ENCODE measurements at regions not wholly inside any gene's neighbourhood (a gene's known extent, or its start where the extent isn't known, plus 50 kb on each side); places are given as distances from the start of the nearest gene placed in this dataset.

DNA sequence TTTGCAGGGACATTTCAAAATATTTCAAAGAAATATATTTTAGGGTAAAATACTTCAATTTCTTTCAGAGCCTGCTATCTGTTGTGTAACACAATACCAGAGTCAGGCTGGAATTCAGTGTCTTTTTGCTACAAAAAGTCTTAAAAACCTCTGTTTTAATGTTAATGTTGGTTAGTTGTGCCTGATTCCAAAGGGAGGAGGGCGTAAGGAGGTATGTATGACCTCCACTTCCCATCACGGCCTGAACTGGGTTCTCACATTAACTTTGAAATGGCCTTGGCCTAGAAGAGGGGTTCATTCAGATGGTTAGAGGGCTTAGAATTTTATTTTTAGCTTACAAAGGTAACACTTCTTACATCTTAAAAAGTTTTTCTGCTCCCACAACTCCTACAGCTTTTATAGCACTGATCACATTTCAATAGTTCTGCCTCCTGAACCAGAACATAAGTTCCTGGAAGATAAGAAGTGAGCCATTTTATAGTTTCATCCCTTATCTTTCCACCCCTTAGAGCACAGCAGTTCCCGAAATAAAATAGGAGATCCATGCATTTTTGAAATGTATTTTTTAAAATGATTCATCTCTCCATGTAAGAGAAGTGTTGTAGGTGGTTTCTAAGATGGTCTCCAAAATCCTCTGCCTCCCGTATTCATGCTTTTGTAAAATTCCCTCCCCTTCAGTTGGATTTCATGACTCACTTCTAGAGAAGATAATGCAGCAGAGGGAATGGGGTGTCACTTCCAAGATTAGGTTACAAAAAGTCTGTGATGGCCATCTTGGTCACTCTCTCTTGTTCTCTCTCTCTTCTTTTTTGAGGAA lies 543.1 kb upstream of the NECTIN3 start:
- Histone ChIP-seq H3K36me3 (ENCODE audit: insufficient read depth, low read length) (no peaks in the 10 kb centered on the region), H3K4me3 (ENCODE audit: low read depth, low read length, poor library complexity, severe bottlenecking) (no peak overlapping the region), H3K27ac (ENCODE audit: low read depth, low read length, poor library complexity, severe bottlenecking) (no peak overlapping the region), H3K4me1 (ENCODE audit: insufficient read depth, low read length, poor library complexity, severe bottlenecking) (no peaks in the 10 kb centered on the region), H4K20me1 (ENCODE audit: insufficient read depth, low read length) (no peaks in the 10 kb centered on the region), H3K9me2 (ENCODE audit: insufficient read depth, low read length) (no peaks in the 10 kb centered on the region), H3K79me2 (ENCODE audit: insufficient read depth, low read depth, low read length) (no peaks in the 10 kb centered on the region), H2AFZ (ENCODE audit: low read length) (no peak overlapping the region), H3K4me2 (ENCODE audit: low read length) (no peak overlapping the region), H3K9me3 (ENCODE audit: low read length) (no peaks in the 10 kb centered on the region)
- no peak for DNase-seq (ENCODE audit: low spot score)
- CTCF ChIA-PET (ENCODE audit: unreplicated experiment), result no interaction called here
- intact Hi-C loops (cut with micrococcal nuclease; ENCODE audit: unreplicated experiment), result no loop called here
- BruUV-seq (replicated peaks), result no TSS peak
- POLR2A ChIA-PET, result interaction anchor here (0.6 kb wide), 1 partner anchor 907 kb away, joined by 3 read pairs; no protein-coding TSS in a partner anchor
- no peak for TF ChIP-seq EZH2phosphoT487 (IDR thresholded peaks at IDR 0.05; ENCODE audit: borderline replicate concordance, low read depth, low read length)
- TF ChIP-seq, protein P1, sequence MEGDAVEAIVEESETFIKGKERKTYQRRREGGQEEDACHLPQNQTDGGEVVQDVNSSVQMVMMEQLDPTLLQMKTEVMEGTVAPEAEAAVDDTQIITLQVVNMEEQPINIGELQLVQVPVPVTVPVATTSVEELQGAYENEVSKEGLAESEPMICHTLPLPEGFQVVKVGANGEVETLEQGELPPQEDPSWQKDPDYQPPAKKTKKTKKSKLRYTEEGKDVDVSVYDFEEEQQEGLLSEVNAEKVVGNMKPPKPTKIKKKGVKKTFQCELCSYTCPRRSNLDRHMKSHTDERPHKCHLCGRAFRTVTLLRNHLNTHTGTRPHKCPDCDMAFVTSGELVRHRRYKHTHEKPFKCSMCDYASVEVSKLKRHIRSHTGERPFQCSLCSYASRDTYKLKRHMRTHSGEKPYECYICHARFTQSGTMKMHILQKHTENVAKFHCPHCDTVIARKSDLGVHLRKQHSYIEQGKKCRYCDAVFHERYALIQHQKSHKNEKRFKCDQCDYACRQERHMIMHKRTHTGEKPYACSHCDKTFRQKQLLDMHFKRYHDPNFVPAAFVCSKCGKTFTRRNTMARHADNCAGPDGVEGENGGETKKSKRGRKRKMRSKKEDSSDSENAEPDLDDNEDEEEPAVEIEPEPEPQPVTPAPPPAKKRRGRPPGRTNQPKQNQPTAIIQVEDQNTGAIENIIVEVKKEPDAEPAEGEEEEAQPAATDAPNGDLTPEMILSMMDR (conservative IDR thresholded peaks at IDR 0.05; ENCODE audit: low read length), result no peak

DNA sequence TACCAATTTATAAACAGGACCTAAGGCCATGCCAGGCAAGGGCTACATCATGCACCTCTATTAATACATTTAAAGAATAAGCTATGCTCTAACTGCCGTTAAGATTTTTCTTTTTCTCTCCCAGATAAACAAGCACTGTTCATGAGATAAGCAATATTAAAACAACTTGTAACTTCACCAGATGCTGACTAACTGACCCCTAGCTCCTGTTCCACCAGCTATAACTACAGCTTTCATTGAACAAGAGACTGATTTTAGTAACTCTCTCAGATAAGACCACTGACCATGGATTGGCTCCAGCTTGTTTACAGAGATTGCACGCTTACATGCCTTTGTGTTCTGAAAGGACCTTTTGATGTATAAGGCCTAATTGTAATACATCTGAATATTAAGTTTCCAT lies 540.7 kb upstream of the NECTIN3 start:
- Histone ChIP-seq H3K79me2 (ENCODE audit: insufficient read depth, low read depth, low read length) (no peaks in the 10 kb centered on the region), H3K27ac (ENCODE audit: low read depth, low read length, poor library complexity, severe bottlenecking) (no peak overlapping the region), H4K20me1 (ENCODE audit: insufficient read depth, low read length) (no peaks in the 10 kb centered on the region), H2AFZ (ENCODE audit: low read length) (no peak overlapping the region), H3K4me3 (ENCODE audit: low read depth, low read length, poor library complexity, severe bottlenecking) (no peak overlapping the region), H3K9me2 (ENCODE audit: insufficient read depth, low read length) (no peaks in the 10 kb centered on the region), H3K9me3 (ENCODE audit: low read length) (no peaks in the 10 kb centered on the region), H3K4me1 (ENCODE audit: insufficient read depth, low read length, poor library complexity, severe bottlenecking) (no peaks in the 10 kb centered on the region), H3K4me2 (ENCODE audit: low read length) (no peak overlapping the region), H3K36me3 (ENCODE audit: insufficient read depth, low read length) (no peaks in the 10 kb centered on the region)
- CTCF ChIA-PET (ENCODE audit: unreplicated experiment), result no interaction called here
- intact Hi-C loops (cut with micrococcal nuclease; ENCODE audit: unreplicated experiment), result no loop called here
- no TSS peak for BruUV-seq (replicated peaks)
- POLR2A ChIA-PET, result interaction anchor here (0.8 to 1.4 kb wide), 2 partner anchors 10 to 43 kb away, joined by 3 to 4 read pairs; no protein-coding TSS in a partner anchor
- TF ChIP-seq, protein P1 (conservative IDR thresholded peaks at IDR 0.05; ENCODE audit: low read length), result no peak
- no peak for TF ChIP-seq EZH2phosphoT487 (IDR thresholded peaks at IDR 0.05; ENCODE audit: borderline replicate concordance, low read depth, low read length)
- no peak for DNase-seq (ENCODE audit: low spot score)

- no peak overlapping the region for H3K4me2 ChIP-seq (ENCODE audit: low read length)
- TF ChIP-seq EZH2phosphoT487 (IDR thresholded peaks at IDR 0.05; ENCODE audit: borderline replicate concordance, low read depth, low read length), result no peak
- TF ChIP-seq, protein P1 (conservative IDR thresholded peaks at IDR 0.05; ENCODE audit: low read length), result no peak
- BruUV-seq (replicated peaks), result no TSS peak
- no peak overlapping the region for H3K27ac ChIP-seq (ENCODE audit: low read depth, low read length, poor library complexity, severe bottlenecking)
- H3K4me3 ChIP-seq (ENCODE audit: low read depth, low read length, poor library complexity, severe bottlenecking), result no peak overlapping the region
- H3K79me2 ChIP-seq (ENCODE audit: insufficient read depth, low read depth, low read length), result no peaks in the 10 kb centered on the region
- CTCF ChIA-PET (ENCODE audit: unreplicated experiment), result no interaction called here
- POLR2A ChIA-PET, result no interaction called here
- H2AFZ ChIP-seq (ENCODE audit: low read length), result no peak overlapping the region
- intact Hi-C loops (cut with micrococcal nuclease; ENCODE audit: unreplicated experiment), result no loop called here
- no peaks in the 10 kb centered on the region for H3K4me1 ChIP-seq (ENCODE audit: insufficient read depth, low read length, poor library complexity, severe bottlenecking)
- DNase-seq (ENCODE audit: low spot score), result no peak
- H3K36me3 ChIP-seq (ENCODE audit: insufficient read depth, low read length), result no peaks in the 10 kb centered on the region
- no peaks in the 10 kb centered on the region for H3K9me2 ChIP-seq (ENCODE audit: insufficient read depth, low read length)
- no peaks in the 10 kb centered on the region for H4K20me1 ChIP-seq (ENCODE audit: insufficient read depth, low read length)
- no peaks in the 10 kb centered on the region for H3K9me3 ChIP-seq (ENCODE audit: low read length)
Measured at GRCh38 chr3:110533089-110533488, 538.5 kb upstream of the NECTIN3 start.
